ENCODE measurements at regions not wholly inside any gene's neighbourhood (a gene's known extent, or its start where the extent isn't known, plus 50 kb on each side); places are given as distances from the start of the nearest gene placed in this dataset.

GRCh38 chr6:134602123-134602522 lies 284.2 kb upstream of the SGK1 start:
- TF ChIP-seq EZH2 (IDR thresholded peaks at IDR 0.05; ENCODE audit: low read length, missing control alignments) = no peak
- TF ChIP-seq CTCF (conservative IDR thresholded peaks at IDR 0.05 in 1 of 2, IDR thresholded peaks at IDR 0.05 in 1 of 2; ENCODE audit: low read depth in 1 of 2, low read length in 2 of 2) = no peak
